ENCODE measurements at regions not wholly inside any gene's neighbourhood (a gene's known extent, or its start where the extent isn't known, plus 50 kb on each side); places are given as distances from the start of the nearest gene placed in this dataset.

GRCh38 chr4:52472444-52472843 lies 186.7 kb downstream of the USP46 start (continued):
- TF ChIP-seq ESRRA (IDR thresholded peaks at IDR 0.05; ENCODE audit: borderline replicate concordance, low read depth) = no peak

- no peaks in the 10 kb centered on the region for H3K4me1 ChIP-seq (replicated peaks in 1 of 2; ENCODE audit: control insufficient read depth in 2 of 2, insufficient read depth in 2 of 2, low read length in 2 of 2)
- DNase-seq (ENCODE audit: extremely low read depth in 1 of 4, low spot score in 3 of 4) (no peak), FAIRE-seq (no peak), ATAC-seq (no peak)
- no peak overlapping the region for H3K27ac ChIP-seq (ENCODE audit: extremely low read depth, low read depth, low read length)
- H3K4me3 ChIP-seq = no peak overlapping the region
- in situ Hi-C loops (cut with MboI) = no loop called here
- intact Hi-C loops (cut with micrococcal nuclease) = no loop called here
- ChIA-PET CTCF (ENCODE audit: low intra/inter-chr PET ratio) (no interaction called here), POLR2A (no interaction called here)
- H4K20me1 ChIP-seq (replicated peaks; ENCODE audit: control insufficient read depth, insufficient read depth, low read length) = no peaks in the 10 kb centered on the region
- no peaks in the 10 kb centered on the region for H3K9me1 ChIP-seq (ENCODE audit: control insufficient read depth, insufficient read depth, low read length)
- no peak overlapping the region for H3K4me2 ChIP-seq (ENCODE audit: insufficient read depth, low read length)
- no peak overlapping the region for H3K9ac ChIP-seq (ENCODE audit: insufficient read depth in 1 of 2, low read depth in 2 of 2, low read length in 2 of 2)
- BruUV-seq (replicated peaks) = no TSS peak
- H3K9me3 ChIP-seq (replicated peaks; ENCODE audit: control insufficient read depth, insufficient read depth, low read depth, low read length) = no peaks in the 10 kb centered on the region
- 3% methylated on average over 3 of the region's 3 CpGs for WGBS (ENCODE audit: insufficient coverage, low coverage, missing lambda C conversion rate)
- no peaks in the 10 kb centered on the region for H3K36me3 ChIP-seq (ENCODE audit: control insufficient read depth, insufficient read depth, low read length)
- H3K79me2 ChIP-seq (ENCODE audit: control insufficient read depth, insufficient read depth, low read length) = no peaks in the 10 kb centered on the region
- H2AFZ ChIP-seq (ENCODE audit: low read depth, low read length) = no peak overlapping the region
- no peaks in the 10 kb centered on the region for H3K27me3 ChIP-seq (ENCODE audit: control insufficient read depth in 2 of 2, insufficient read depth in 2 of 2, low read length in 2 of 2)
- no peak for TF ChIP-seq PYGO2 (tag; IDR thresholded peaks at IDR 0.05)
- TF ChIP-seq RBFOX2 (IDR thresholded peaks at IDR 0.05; ENCODE audit: low read depth, low read length) = no peak
- no peak for TF ChIP-seq NONO (IDR thresholded peaks at IDR 0.05; ENCODE audit: low read depth in 2 of 2, low read length in 1 of 2)
- TF ChIP-seq ARID3A (IDR thresholded peaks at IDR 0.05; ENCODE audit: borderline replicate concordance, low read depth, low read length) = no peak
- no peak for TF ChIP-seq NKRF (IDR thresholded peaks at IDR 0.05; ENCODE audit: borderline replicate concordance)
- TF ChIP-seq TARDBP (IDR thresholded peaks at IDR 0.05) = no peak
- TF ChIP-seq NEUROD1 (IDR thresholded peaks at IDR 0.05; ENCODE audit: borderline replicate concordance, low read depth, low read length, partially characterized antibody) = no peak
- no peak for TF ChIP-seq NCOA2 (IDR thresholded peaks at IDR 0.05; ENCODE audit: partially characterized antibody in 2 of 2)
- no peak for TF ChIP-seq ZBTB33 (CRISPR knock-in tag; IDR thresholded peaks at IDR 0.05)
- no peak for TF ChIP-seq GTF2A2 (tag; IDR thresholded peaks at IDR 0.05)
- TF ChIP-seq BRCA1 (IDR thresholded peaks at IDR 0.05) = no peak
- no peak for TF ChIP-seq BRCA1 (CRISPR knock-in tag; IDR thresholded peaks at IDR 0.05)
- no peak for TF ChIP-seq E2F6 (IDR thresholded peaks at IDR 0.05; ENCODE audit: borderline replicate concordance in 1 of 2, extremely low read depth in 1 of 2, insufficient read depth in 1 of 2, insufficient read length in 1 of 2, low read depth in 1 of 2, low read length in 1 of 2, poor library complexity in 1 of 2, severe bottlenecking in 1 of 2)
- TF ChIP-seq GATAD2A (IDR thresholded peaks at IDR 0.05) = no peak
Observed at GRCh38 chr4:52477191-52477780, 181.8 kb downstream of the USP46 start.
